ENCODE measurements at regions not wholly inside any gene's neighbourhood (a gene's known extent, or its start where the extent isn't known, plus 50 kb on each side); places are given as distances from the start of the nearest gene placed in this dataset.

DNA sequence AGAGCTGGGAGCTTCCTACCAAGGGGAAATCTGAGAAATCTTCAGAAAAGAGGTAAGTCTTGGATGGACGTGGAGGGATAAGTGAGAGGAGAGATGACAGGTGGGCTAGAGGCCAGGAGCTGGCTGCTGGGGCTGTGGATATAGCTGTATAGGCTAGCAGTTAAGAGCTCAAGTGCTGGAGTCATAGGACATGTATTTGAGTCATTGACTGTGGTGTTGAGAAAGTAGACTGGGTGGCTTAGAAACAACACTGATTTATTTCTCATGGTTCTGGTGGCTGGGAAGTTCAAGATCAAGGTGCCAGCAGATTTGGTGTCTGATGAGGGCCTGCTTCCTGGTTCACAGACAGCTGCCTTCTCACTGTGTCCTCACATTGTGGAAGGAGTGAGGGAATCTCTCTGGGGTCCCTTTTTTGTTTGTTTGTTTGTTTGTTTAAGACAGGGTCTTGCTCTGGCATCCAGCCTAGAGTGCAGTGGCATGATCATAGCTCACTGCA is 151.1 kb upstream of the FUT8 start:
- no peak for DNase-seq
- intact Hi-C loops (cut with DNase I), result no loop called here

DNA sequence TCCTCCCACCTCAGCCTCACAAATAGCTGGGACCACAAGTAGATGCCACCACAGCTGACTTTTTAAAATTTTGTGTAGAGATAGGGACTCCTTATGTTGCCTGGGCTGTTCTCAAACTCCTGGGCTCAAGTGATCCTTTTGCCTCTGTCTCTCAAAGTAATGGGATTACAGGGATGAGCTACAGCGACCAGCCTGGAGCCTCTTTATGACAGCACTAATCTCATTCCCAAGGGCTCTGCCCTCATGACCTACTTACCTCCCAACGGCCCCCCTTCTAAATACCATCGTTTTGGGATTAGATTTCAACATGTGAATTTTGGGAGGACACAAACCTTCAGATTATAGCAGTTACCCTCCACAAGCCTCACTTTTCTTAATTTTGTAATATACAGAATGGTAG is 150.6 kb upstream of the FUT8 start:
- intact Hi-C loops (cut with DNase I), result no loop called here

DNA sequence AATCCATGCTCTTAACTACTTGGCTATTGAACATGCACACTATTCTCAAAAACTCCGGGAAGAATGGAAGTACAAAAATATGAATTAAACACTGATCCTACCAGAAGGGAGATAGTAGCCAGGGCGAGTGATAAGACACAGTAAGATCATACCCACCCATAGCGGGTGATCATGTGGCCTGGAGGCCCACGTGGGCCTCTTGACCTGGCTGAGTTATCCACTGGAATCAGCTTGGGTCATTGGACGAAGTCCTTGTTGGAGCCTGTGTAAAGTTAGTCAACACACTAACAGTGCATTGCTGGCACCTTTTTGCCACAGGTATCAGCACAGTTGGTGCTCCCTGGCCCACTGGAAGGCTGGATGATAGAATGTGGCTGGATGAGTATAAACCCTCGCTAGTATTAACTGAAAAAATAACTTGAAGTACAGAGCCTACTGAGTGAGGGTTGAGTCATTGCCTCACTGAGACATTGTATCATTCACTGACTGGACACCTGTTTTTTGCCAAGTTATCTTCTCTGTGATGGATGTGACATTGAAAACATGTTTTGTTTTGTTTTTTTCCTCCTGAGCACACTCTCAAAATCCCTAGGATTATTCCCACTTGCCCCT is 149.2 kb upstream of the FUT8 start:
- no peak for DNase-seq
- intact Hi-C loops (cut with DNase I), result no loop called here

More for the DNA sequence above, 150.6 kb upstream of the FUT8 start:
- no peak for DNase-seq

DNA sequence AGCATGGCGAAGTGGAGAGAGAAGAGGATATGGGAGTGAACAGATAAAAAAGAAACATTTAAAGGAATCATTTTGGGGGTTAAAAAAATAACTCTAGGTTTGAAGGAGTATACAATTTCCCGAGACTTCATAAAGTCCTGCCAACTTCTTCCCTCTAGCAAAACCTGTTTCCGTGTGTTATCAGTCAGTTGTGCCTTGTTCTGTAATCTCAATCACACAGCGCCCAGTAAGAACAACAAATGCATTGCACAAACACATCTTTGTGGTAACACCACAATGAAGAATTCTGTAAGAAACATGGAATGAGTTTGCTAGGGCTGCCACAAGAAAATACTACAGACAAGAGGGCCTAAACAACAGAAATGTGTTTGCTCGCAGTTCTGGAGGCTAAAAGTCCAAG is 144.7 kb upstream of the FUT8 start:
- intact Hi-C loops (cut with DNase I), result no loop called here
- no peak for DNase-seq

DNA sequence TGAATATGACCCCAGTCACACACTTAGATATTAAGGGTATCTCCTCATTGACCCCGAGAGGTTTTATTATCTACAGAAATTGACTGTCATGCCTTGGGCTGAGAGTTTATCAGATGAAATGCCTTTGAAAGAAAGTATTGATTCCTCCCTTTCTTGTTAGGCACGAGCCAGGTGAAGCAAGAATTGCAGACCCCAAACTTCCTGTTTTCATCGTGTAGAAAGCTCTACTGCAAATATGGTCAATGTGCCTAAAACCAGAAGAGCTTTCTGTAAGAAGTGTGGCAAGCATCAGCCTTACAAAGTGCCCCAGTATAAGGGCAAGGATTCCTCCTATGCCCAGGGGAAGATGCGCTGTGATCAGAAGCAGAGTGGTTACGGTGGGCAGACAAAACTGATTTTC is 143.9 kb upstream of the FUT8 start:
- no peak for DNase-seq
- intact Hi-C loops (cut with DNase I), result no loop called here

DNA sequence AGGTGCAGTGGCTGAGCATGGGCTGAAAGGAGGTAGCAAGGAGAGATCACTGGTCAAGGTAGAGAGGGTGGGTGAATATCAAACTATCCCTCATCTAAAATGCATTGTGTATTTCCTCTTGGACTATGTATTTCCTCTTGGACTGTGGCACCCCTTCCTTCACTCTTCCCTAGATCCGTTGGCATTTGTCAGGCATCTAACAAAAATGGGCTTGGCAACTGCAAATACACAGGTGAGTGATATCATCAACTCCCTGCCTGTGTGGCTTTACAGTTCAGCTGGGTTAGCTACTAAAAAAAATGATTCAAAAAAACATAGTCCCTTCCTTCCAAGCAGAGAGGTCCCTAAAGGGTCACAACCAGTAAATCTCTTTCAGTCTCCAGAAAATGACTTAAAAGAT is 142.8 kb upstream of the FUT8 start:
- intact Hi-C loops (cut with DNase I), result no loop called here

DNA sequence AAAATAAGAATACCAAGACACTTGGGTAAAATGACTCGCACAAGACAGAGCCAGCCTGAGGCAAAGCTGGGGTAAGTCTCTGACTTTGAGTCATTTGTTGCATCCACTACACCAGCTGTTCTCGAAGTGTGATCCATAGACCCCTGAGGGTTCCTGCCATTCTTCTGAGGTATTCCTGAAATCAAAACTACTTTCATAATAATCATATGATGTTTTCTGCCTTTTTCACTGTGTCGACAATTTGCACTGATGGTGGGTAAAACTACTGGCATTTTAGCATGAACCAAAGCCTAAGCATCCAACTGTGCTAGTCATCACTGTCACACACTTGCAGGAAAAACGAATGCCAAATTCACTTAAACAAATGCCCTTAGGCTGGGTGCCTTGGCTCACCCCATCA is 135.5 kb upstream of the FUT8 start:
- intact Hi-C loops (cut with DNase I), result no loop called here
- peak in 1 of 42 donors; percentile 6 for DNase-seq

More for the DNA sequence above, 142.8 kb upstream of the FUT8 start:
- DNase-seq, result no peak

DNA sequence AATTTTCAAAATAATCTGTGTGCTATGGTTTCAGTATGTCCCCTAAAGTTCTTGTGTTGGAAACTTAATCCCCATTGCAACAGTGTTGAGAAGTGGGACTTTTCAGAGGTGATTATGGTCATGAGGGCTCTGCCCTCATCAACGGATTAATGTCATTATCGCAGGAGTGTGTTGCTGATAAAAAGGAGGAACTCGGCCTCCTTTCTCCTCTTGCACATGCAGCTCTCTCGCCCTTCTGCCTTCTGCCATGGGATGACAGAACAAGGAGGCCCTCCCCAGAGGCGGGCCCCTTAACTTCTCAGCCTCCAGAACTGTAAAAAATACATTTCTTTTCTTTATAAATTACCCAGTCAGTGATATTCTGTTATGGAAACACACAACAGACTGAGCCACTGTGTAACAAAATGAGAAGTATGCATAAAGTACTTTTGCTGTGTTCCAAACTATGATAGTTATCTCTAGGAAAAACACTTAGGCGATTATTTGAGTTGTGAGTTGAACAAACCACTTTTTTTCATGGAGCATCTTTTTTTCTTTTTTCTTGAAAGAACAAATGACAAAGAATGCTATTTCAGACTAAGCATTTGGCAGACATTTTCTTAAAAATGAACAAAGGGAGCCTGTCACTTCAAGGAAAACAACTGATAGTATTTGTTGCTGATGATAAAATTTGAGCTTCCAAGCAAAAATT is 134.8 kb upstream of the FUT8 start:
- intact Hi-C loops (cut with DNase I), result no loop called here
- peak in 17 of 42 donors; percentile 16 to 65 (median 38) for DNase-seq

DNA sequence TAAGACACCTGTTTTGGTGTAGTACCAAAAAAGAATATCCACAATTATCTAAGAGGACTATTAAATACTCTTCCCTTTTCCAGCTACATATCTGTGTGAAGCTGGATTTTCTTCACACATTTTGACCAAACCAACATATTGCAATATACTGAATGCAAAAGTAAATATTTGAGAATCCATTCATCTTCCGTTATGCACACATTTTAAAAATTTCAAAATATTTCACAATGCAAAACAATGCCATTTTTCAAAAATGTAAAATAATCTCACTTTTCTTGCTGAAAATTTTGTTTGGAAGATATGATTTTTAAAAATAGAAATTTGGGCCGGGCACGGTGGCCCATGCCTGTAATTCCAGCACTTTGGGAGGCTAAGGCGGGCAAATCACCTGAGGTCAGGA is 133.9 kb upstream of the FUT8 start:
- intact Hi-C loops (cut with DNase I), result no loop called here
- no peak for DNase-seq

DNA sequence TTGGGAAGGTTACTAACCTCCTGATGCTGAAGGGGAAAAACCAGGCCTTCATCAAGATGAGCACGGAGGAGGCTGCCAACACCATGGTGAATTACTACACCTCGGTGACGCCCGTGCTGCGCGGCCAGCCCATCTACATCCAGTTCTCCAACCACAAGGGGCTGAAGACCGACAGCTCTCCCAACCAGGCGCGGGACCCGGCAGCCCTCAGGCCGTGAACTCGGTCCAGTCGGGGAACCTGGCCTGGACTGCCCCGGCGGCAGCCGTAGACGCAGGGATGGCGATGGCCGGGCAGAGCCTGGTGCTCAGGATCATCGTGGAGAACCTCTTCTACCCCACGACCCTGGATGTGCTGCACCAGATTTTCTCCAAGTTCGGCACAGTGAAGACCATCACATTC is 133.0 kb upstream of the FUT8 start:
- intact Hi-C loops (cut with DNase I), result no loop called here

DNA sequence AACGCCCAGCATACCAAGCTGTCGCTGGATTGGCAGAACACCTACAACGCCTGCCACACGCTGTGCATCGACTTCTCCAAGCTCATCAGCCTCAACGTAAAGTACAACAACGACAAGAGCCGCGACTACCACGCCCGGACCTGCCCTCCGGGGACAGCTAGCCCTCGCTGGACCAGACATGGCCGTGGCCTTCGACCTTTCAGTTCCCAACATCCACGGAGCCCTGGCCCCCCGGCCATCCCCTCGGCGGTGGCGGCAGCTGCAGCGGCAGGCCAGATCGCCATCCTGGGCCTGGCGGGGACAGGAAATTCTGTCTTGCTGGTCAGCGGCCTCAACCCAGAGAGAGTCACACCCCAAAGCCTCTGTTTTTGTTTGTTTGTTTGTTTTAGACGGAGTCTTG is 132.6 kb upstream of the FUT8 start:
- DNase-seq, result no peak
- intact Hi-C loops (cut with DNase I), result loop anchor here (10.0 kb wide), 1 partner anchor 115 kb away; no protein-coding TSS in a partner anchor

More for the DNA sequence above, 133.0 kb upstream of the FUT8 start:
- DNase-seq, result no peak

DNA sequence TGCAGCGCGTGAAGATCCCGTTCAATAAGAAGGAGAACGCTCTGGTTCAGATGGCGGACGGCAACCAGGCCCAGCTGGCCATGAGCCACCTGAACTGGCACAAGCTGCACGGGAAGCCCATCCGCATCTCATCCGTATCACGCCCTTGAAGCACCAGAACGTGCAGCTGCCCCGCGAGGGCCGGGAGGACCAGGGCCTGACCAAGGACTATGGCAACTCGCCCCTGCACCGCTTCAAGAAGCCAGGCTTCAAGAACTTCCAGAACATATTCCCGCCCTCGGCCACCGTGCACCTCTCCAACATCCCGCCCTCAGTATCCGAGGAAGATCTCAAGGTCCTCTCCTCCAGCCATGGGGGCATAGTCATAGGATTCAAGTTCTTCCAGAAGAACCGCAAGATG is 131.9 kb upstream of the FUT8 start:
- intact Hi-C loops (cut with DNase I), result loop anchor here (10.0 kb wide), 1 partner anchor 116 kb away; no protein-coding TSS in a partner anchor
- no peak for DNase-seq

DNA sequence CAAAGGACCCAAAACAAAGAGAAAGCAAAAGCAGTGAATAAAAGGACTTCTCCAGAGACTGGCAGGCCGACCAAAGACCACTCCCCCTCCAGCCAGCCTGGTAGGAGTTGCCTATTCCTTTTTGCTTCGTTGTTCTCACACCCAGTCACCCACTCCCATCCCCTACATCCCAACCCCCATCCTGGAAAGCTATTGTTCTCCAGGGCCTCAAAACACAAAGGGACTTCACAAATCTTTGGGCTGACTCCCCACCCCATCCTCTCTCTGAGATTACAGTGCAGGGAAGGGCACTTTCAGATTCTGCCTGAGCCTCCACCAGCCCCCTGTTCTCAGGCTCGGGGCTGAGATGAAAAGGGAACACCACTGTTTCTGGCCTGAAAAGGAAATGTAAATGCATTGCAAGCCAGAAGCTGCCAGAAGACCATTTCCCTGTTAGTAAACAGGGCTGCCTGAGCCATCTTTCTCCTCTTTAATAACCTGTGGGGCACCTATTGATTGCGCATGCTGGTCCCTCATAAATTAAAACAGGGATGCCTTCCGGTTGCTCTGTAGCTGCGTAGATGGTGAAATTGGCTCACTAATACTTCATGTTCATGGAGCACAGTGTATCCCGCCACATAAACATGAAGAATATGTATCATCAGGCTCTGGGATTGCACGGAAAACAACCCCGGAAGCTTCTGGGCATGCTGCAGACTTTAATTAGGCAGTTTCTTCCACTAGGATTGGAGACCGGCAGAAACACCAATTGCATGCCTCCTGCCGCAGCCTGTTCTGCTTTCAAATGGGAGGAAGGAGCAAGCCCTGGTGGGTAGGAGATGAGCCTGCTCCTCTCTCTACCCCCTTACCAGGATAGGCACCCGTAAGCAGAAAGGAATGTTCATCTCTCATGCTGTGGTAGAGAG is 130.3 kb upstream of the FUT8 start:
- intact Hi-C loops (cut with DNase I), result loop anchor here (2.0 to 10.0 kb wide), 3 partner anchors 51 to 131 kb away; partner anchors contain the start of gene FUT8
- DNase-seq, result peak; percentile 60 to 95 (median 86)

DNA sequence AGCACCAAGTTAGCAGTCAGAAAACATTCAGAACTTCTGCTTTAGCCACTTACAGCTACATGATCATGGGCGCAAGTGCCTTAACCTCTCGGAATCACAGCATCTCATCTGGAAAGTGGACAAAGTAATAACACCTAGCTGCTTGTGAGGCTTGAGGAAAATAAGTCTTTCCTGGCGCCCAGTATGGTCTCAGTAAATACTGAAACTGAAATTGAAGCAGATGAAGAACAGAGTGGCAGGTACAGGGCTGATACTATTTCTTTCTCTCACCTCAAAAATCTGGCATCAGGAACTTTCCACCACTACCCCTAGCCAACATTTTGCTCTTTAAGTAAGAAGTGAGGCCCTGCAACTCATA is 129.7 kb upstream of the FUT8 start:
- no peak for DNase-seq
- intact Hi-C loops (cut with DNase I), result loop anchor here (2.0 to 10.0 kb wide), 3 partner anchors 52 to 130 kb away; partner anchors contain the start of gene FUT8

DNA sequence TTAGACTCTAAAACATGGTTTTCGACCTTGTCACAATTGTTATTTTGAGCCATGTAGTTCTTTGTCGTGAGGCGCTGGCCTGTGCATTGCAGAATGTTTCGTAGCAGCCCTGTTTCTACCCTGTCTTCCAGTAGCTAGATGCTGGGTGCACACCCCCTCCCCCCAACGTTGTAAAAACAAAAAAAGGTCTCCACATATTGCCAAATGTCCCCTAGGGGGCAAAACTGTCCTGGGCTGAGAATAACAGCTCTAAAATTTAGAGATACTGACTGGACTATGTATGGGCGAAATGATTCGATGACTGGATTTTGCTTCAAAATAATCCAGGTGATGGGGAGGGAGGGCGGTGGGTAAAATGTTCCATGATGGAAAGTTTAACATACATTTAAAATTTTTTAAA is 126.1 kb upstream of the FUT8 start:
- peak in 8 of 42 donors; percentile 30 to 71 (median 44) for DNase-seq
- intact Hi-C loops (cut with DNase I), result loop anchor here (5.0 to 10.0 kb wide), 2 partner anchors 71 to 122 kb away; no protein-coding TSS in a partner anchor

DNA sequence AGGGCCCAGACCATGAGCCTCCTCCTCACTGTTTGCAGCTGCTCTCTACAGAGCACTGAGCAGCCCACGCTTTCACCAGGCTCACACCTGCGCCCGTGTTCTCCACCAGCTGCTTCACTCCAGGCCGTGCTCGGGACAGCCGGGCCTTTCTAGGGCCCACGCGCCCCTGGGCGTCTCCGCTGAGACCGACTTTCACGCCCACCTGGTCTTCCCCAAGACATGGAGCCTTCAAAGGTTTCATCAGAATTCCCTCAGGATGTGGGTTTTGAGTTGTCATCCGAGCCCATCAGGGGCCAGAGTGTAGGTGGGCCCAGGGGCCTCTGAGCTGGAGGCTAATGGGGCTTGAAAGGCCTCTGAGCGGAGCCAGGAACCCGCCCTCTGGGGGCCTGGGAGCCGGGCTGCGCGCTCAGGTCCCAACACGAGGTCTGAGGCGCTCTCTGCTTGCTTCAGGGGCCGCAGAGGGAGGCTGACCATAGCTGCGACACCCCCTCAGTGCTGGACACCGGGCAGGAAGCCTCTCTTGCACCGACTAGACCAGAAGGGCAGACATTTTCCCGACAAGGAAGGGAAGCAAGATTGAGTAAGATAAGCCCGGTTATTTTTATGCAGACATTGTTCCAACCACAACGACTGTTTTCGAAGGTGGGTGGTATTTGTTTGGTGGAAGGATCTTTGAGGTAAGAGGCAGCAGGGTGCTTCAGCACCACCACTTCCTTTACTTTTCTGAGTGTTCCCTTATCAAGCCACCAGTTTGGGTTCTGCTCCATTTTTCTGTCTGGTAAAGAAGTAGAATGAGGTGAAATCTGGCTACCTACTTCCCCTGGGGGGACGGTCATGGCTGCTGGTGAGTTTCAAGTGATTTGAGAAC is 125.0 kb upstream of the FUT8 start:
- no peak for DNase-seq
- intact Hi-C loops (cut with DNase I), result loop anchor here (5.0 to 10.0 kb wide), 2 partner anchors 70 to 123 kb away; no protein-coding TSS in a partner anchor

DNA sequence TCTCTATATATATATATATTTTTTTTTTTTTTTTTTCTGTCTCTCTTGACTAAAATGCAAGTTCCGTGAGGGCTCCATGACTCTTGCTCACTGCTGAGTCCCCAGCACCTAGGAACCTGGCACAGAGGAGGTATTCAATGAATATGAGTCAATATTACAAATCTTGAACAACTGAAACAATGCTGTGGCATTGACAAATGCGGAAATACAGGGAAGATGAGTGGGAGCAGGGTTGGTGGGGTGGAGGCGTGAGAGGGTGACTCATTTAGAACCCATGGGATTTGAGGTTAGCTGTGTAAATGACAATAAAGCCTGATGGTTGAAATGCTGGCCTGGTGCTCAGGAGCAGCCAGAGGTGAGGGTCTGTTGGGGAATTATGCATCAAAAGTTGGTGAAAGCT is 121.7 kb upstream of the FUT8 start:
- DNase-seq, result no peak
- intact Hi-C loops (cut with DNase I), result no loop called here

DNA sequence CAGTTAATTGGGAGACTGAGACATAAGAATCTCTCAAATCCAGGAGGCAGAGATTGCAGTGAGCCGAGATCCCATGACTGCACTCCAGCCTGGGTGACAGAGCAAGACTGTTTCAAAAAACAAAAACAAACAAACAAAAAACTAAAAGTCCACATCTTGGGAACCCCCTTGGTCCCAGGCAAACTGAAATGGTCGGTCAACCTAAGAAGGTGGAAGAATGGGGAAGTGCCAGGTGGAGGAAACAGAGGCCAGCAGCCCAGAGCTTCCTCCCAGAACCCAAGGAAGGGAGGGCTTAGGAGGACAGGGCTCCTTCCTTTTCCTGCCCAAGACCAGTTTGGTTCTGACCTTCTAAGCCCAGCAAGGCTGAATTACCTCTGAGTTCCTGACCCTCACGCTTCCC is 121.0 kb upstream of the FUT8 start:
- intact Hi-C loops (cut with DNase I), result no loop called here
- DNase-seq, result no peak

DNA sequence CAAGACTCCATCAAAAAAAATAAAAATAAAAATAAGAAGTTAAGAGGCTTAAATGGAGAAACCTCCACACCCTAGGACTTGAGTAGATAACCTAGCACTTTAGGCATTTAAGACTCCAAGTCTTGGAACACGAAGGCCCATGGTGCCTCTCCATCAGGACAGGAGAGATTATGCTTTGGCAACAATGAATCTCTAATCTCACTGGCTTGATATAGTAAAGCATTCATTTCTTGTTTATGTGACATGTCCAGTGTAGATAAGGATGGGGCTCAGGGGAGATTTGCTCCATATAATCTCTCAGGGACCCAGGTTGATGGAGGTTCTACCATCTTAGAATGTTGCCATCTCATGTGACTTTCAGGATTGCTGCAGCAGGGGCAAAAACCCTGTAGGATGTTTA is 117.7 kb upstream of the FUT8 start:
- no peak for DNase-seq
- intact Hi-C loops (cut with DNase I), result no loop called here

All from head of caudate nucleus (tissue), 42 donors.